ENCODE measurements at regions not wholly inside any gene's neighbourhood (a gene's known extent, or its start where the extent isn't known, plus 50 kb on each side); places are given as distances from the start of the nearest gene placed in this dataset.
A peak's percentile ranks its signal among the peaks of the same experiment; 100 is the strongest.

DNA sequence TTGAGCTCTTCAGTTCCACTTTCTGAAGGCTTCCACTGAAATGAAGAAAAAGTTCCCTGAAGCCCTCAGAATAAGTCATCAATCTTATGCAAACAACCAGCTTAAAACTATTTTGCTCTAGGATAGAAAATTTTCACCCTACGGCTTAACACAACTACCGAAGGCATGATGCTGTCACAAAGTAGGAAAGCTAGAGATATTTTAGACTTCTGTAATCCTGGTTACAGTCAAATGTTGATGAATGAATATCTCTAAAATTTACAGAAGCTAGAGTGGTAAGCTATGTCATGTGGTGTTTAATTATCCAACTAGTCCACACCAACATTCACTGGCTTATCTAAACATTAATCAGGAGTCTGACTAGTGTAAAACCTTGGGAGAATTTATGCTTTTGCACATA, 197.9 kb downstream of the SUCLA2 start:
- 100% methylated on average over 2 of the region's 2 CpGs for WGBS (ENCODE audit: insufficient coverage)
- H3K9me3 Mint-ChIP-seq: peaks cover 2% of the 10 kb centered on the region in 2 donors
- Histone ChIP-seq H3K9me3 (ENCODE audit: control insufficient read depth, insufficient read depth, low read length) (no peaks in the 10 kb centered on the region), H3K4me1 (ENCODE audit: control insufficient read depth, insufficient read depth, low read length) (no peaks in the 10 kb centered on the region), H3K27ac (ENCODE audit: low read length) (no peak overlapping the region), H3K27me3 (ENCODE audit: control insufficient read depth, insufficient read depth, low read length) (no peaks in the 10 kb centered on the region), H3K4me3 (ENCODE audit: low read length) (no peak overlapping the region), H3K36me3 (ENCODE audit: control insufficient read depth, insufficient read depth, low read length) (no peaks in the 10 kb centered on the region)
- no peaks in the 10 kb centered on the region for H3K4me1 Mint-ChIP-seq
- intact Hi-C loops (cut with micrococcal nuclease): no loop called here
- H3K4me3 Mint-ChIP-seq: no peak overlapping the region
- H3K27me3 Mint-ChIP-seq (ENCODE audit: low read depth in 2 of 2): peaks cover 0 to 3% of the 10 kb centered on the region in 2 donors
- ATAC-seq (no peak), DNase-seq (no peak)
- TF ChIP-seq, protein P1, sequence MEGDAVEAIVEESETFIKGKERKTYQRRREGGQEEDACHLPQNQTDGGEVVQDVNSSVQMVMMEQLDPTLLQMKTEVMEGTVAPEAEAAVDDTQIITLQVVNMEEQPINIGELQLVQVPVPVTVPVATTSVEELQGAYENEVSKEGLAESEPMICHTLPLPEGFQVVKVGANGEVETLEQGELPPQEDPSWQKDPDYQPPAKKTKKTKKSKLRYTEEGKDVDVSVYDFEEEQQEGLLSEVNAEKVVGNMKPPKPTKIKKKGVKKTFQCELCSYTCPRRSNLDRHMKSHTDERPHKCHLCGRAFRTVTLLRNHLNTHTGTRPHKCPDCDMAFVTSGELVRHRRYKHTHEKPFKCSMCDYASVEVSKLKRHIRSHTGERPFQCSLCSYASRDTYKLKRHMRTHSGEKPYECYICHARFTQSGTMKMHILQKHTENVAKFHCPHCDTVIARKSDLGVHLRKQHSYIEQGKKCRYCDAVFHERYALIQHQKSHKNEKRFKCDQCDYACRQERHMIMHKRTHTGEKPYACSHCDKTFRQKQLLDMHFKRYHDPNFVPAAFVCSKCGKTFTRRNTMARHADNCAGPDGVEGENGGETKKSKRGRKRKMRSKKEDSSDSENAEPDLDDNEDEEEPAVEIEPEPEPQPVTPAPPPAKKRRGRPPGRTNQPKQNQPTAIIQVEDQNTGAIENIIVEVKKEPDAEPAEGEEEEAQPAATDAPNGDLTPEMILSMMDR (IDR thresholded peaks at IDR 0.05): no peak
- H3K36me3 Mint-ChIP-seq: no peaks in the 10 kb centered on the region
- H3K27ac Mint-ChIP-seq: no peak overlapping the region

DNA sequence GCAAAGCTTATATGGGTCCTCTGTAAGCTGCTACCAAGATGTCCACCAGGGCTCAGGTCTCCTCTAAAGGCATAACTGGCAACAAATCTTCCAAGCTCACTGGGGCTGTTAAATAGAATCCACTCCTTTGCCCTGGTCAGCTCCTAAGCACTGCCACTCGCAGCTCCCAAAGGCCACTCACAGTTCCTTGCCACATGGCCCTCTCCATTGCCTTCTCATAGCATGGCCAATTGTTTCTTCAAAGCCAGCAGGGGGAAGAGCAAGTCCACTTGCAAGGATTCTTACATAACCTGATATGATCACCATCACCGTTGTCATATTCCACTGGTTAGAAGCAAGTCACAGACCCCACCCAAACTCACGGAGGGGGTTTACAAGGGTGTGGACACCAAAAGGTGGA, 199.5 kb downstream of the SUCLA2 start:
- Mint-ChIP-seq H3K4me3 (no peak overlapping the region), H3K27me3 (ENCODE audit: low read depth in 2 of 2) (peaks cover 0 to 6% of the 10 kb centered on the region in 2 donors), H3K27ac (no peak overlapping the region), H3K4me1 (no peaks in the 10 kb centered on the region), H3K9me3 (peaks cover 2% of the 10 kb centered on the region in 2 donors), H3K36me3 (no peaks in the 10 kb centered on the region)
- 91% methylated on average over 3 of the region's 3 CpGs for WGBS (ENCODE audit: insufficient coverage)
- no peaks in the 10 kb centered on the region for H3K4me1 ChIP-seq (ENCODE audit: control insufficient read depth, insufficient read depth, low read length)
- TF ChIP-seq, protein P1 (IDR thresholded peaks at IDR 0.05): no peak
- no peaks in the 10 kb centered on the region for H3K27me3 ChIP-seq (ENCODE audit: control insufficient read depth, insufficient read depth, low read length)
- no peak overlapping the region for H3K4me3 ChIP-seq (ENCODE audit: low read length)
- ATAC-seq (no peak), DNase-seq (no peak)
- no peaks in the 10 kb centered on the region for H3K36me3 ChIP-seq (ENCODE audit: control insufficient read depth, insufficient read depth, low read length)
- H3K9me3 ChIP-seq (ENCODE audit: control insufficient read depth, insufficient read depth, low read length): no peaks in the 10 kb centered on the region
- intact Hi-C loops (cut with micrococcal nuclease): no loop called here
- H3K27ac ChIP-seq (ENCODE audit: low read length): no peak overlapping the region

DNA sequence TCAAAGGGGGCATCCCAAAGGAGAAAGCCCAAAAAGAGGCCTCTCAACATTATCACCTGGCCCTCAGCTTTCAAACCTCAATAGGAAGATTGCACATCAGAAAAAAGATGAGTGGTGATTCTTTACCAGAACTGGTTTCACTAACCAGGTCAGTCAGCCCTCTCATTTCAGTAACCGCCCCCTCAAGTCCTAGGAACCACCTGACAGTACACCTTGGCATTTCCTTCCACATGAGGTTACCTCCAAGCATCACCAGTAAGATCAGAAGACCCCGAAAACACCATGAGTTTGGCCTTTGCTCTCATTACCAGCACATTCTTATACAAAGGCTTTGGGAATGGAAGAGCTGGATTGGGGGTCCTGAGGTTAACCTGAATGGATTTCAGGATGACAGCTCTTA, 200.5 kb downstream of the SUCLA2 start:
- Histone ChIP-seq H3K4me3 (ENCODE audit: low read length) (no peak overlapping the region), H3K4me1 (ENCODE audit: control insufficient read depth, insufficient read depth, low read length) (no peaks in the 10 kb centered on the region), H3K27ac (ENCODE audit: low read length) (no peak overlapping the region), H3K9me3 (ENCODE audit: control insufficient read depth, insufficient read depth, low read length) (no peaks in the 10 kb centered on the region), H3K27me3 (ENCODE audit: control insufficient read depth, insufficient read depth, low read length) (no peaks in the 10 kb centered on the region), H3K36me3 (ENCODE audit: control insufficient read depth, insufficient read depth, low read length) (no peaks in the 10 kb centered on the region)
- no peak overlapping the region for H3K27ac Mint-ChIP-seq
- TF ChIP-seq, protein P1 (IDR thresholded peaks at IDR 0.05): no peak
- DNase-seq: no peak
- H3K4me1 Mint-ChIP-seq: no peaks in the 10 kb centered on the region
- ATAC-seq: no peak
- H3K9me3 Mint-ChIP-seq: peaks cover 2% of the 10 kb centered on the region in 2 donors
- no peak overlapping the region for H3K4me3 Mint-ChIP-seq
- intact Hi-C loops (cut with micrococcal nuclease): no loop called here
- peaks cover 0 to 6% of the 10 kb centered on the region in 2 donors for H3K27me3 Mint-ChIP-seq (ENCODE audit: low read depth in 2 of 2)
- WGBS (ENCODE audit: insufficient coverage): 80% methylated on average over 1 of the region's 2 CpGs
- no peaks in the 10 kb centered on the region for H3K36me3 Mint-ChIP-seq

DNA sequence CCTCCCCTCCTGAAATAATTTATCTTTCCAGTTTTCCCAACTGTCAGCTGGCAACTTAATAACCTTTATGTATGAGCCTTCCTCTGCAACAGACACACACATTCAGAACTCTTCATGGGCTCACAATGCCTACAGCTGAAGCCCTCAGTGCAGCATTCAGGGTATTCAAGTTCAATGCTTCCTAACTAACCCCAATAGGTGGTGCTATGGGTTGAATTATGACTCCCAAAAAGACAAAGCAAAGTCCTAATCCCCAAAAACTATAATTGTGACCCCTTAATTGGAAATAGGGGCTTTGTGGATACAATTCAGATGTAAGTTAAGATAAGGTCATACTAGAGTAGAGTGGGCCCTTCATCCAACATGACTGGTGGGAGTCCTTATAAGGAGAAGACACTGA, 202.2 kb downstream of the SUCLA2 start:
- ATAC-seq (no peak), DNase-seq (peak in 1 of 2 donors; percentile 6)
- Mint-ChIP-seq H3K27me3 (ENCODE audit: low read depth in 2 of 2) (peaks cover 0 to 12% of the 10 kb centered on the region in 2 donors), H3K36me3 (no peaks in the 10 kb centered on the region), H3K4me3 (no peak overlapping the region), H3K27ac (no peak overlapping the region), H3K4me1 (no peaks in the 10 kb centered on the region), H3K9me3 (peaks cover 2% of the 10 kb centered on the region in 2 donors)
- intact Hi-C loops (cut with micrococcal nuclease): no loop called here
- TF ChIP-seq, protein P1 (IDR thresholded peaks at IDR 0.05): no peak
- Histone ChIP-seq H3K36me3 (ENCODE audit: control insufficient read depth, insufficient read depth, low read length) (no peaks in the 10 kb centered on the region), H3K4me3 (ENCODE audit: low read length) (no peak overlapping the region), H3K9me3 (ENCODE audit: control insufficient read depth, insufficient read depth, low read length) (no peaks in the 10 kb centered on the region), H3K27ac (ENCODE audit: low read length) (no peak overlapping the region), H3K4me1 (ENCODE audit: control insufficient read depth, insufficient read depth, low read length) (no peaks in the 10 kb centered on the region), H3K27me3 (ENCODE audit: control insufficient read depth, insufficient read depth, low read length) (no peaks in the 10 kb centered on the region)
